ENCODE measurements at regions not wholly inside any gene's neighbourhood (a gene's known extent, or its start where the extent isn't known, plus 50 kb on each side); places are given as distances from the start of the nearest gene placed in this dataset.
"Not testable (repeated sequence)": the region's sequence is repeated elsewhere in the genome, so short reads cannot be mapped to it uniquely, and the experiment has no call there.

- Mint-ChIP-seq H3K4me3 (ENCODE audit: unreplicated experiment) (no peak overlapping the region), H3K9me3 (ENCODE audit: unreplicated experiment) (peaks cover 12% of the 10 kb centered on the region)
- no peak for DNase-seq (ENCODE audit: extremely low spot score, unreplicated experiment)
Observed at GRCh38 chr14:105665247-105665950, 139.0 kb downstream of the TMEM121 start.

GRCh38 chr14:105665951-105666277, 139.5 kb downstream of the TMEM121 start:
- H3K27ac Mint-ChIP-seq (ENCODE audit: unreplicated experiment), result no peak overlapping the region
- H3K36me3 Mint-ChIP-seq (ENCODE audit: unreplicated experiment), result no peaks in the 10 kb centered on the region
- no peak for DNase-seq (ENCODE audit: extremely low spot score, unreplicated experiment)
- H3K27me3 Mint-ChIP-seq (ENCODE audit: unreplicated experiment), result no peaks in the 10 kb centered on the region
- H3K9me3 Mint-ChIP-seq (ENCODE audit: unreplicated experiment), result peaks cover 6% of the 10 kb centered on the region
- TF ChIP-seq CTCF (IDR thresholded peaks at IDR 0.05), result no peak
- no peak overlapping the region for H3K4me3 Mint-ChIP-seq (ENCODE audit: unreplicated experiment)
- no peaks in the 10 kb centered on the region for H3K4me1 Mint-ChIP-seq (ENCODE audit: unreplicated experiment)

More at GRCh38 chr14:105665247-105665950, 139.0 kb downstream of the TMEM121 start:
- TF ChIP-seq CTCF (IDR thresholded peaks at IDR 0.05), result no peak
- no peaks in the 10 kb centered on the region for H3K36me3 Mint-ChIP-seq (ENCODE audit: unreplicated experiment)
- H3K27ac Mint-ChIP-seq (ENCODE audit: unreplicated experiment), result no peak overlapping the region
- H3K4me1 Mint-ChIP-seq (ENCODE audit: unreplicated experiment), result no peaks in the 10 kb centered on the region
- H3K27me3 Mint-ChIP-seq (ENCODE audit: unreplicated experiment), result no peaks in the 10 kb centered on the region

- no peak for DNase-seq (ENCODE audit: extremely low spot score, unreplicated experiment)
- no peak overlapping the region for H3K27ac Mint-ChIP-seq (ENCODE audit: unreplicated experiment)
- peaks cover 5% of the 10 kb centered on the region for H3K9me3 Mint-ChIP-seq (ENCODE audit: unreplicated experiment)
- no peaks in the 10 kb centered on the region for H3K36me3 Mint-ChIP-seq (ENCODE audit: unreplicated experiment)
- H3K27me3 Mint-ChIP-seq (ENCODE audit: unreplicated experiment), result no peaks in the 10 kb centered on the region
- no peak overlapping the region for H3K4me3 Mint-ChIP-seq (ENCODE audit: unreplicated experiment)
- TF ChIP-seq CTCF (IDR thresholded peaks at IDR 0.05), result no peak
- H3K4me1 Mint-ChIP-seq (ENCODE audit: unreplicated experiment), result no peaks in the 10 kb centered on the region
Observed at GRCh38 chr14:105666420-105666819, 140.0 kb downstream of the TMEM121 start.

GRCh38 chr14:105666991-105667662, 140.7 kb downstream of the TMEM121 start:
- not testable (repeated sequence) for H3K27ac Mint-ChIP-seq (ENCODE audit: unreplicated experiment); H3K36me3 Mint-ChIP-seq (ENCODE audit: unreplicated experiment); DNase-seq (ENCODE audit: extremely low spot score, unreplicated experiment); H3K4me1 Mint-ChIP-seq (ENCODE audit: unreplicated experiment); H3K9me3 Mint-ChIP-seq (ENCODE audit: unreplicated experiment); H3K4me3 Mint-ChIP-seq (ENCODE audit: unreplicated experiment); H3K27me3 Mint-ChIP-seq (ENCODE audit: unreplicated experiment)

GRCh38 chr14:105667663-105668020, 141.3 kb downstream of the TMEM121 start:
- H3K4me1 Mint-ChIP-seq (ENCODE audit: unreplicated experiment); H3K9me3 Mint-ChIP-seq (ENCODE audit: unreplicated experiment); H3K36me3 Mint-ChIP-seq (ENCODE audit: unreplicated experiment); H3K27me3 Mint-ChIP-seq (ENCODE audit: unreplicated experiment); H3K27ac Mint-ChIP-seq (ENCODE audit: unreplicated experiment); H3K4me3 Mint-ChIP-seq (ENCODE audit: unreplicated experiment); DNase-seq (ENCODE audit: extremely low spot score, unreplicated experiment): not testable (repeated sequence)

GRCh38 chr14:105668021-105668420, 141.6 kb downstream of the TMEM121 start:
- H3K4me1 Mint-ChIP-seq (ENCODE audit: unreplicated experiment); H3K4me3 Mint-ChIP-seq (ENCODE audit: unreplicated experiment); H3K36me3 Mint-ChIP-seq (ENCODE audit: unreplicated experiment); H3K27me3 Mint-ChIP-seq (ENCODE audit: unreplicated experiment); H3K27ac Mint-ChIP-seq (ENCODE audit: unreplicated experiment); H3K9me3 Mint-ChIP-seq (ENCODE audit: unreplicated experiment); DNase-seq (ENCODE audit: extremely low spot score, unreplicated experiment): not testable (repeated sequence)

GRCh38 chr14:105668471-105669230, 142.3 kb downstream of the TMEM121 start:
- H3K9me3 Mint-ChIP-seq (ENCODE audit: unreplicated experiment); H3K4me3 Mint-ChIP-seq (ENCODE audit: unreplicated experiment); H3K27ac Mint-ChIP-seq (ENCODE audit: unreplicated experiment); H3K27me3 Mint-ChIP-seq (ENCODE audit: unreplicated experiment); DNase-seq (ENCODE audit: extremely low spot score, unreplicated experiment); H3K4me1 Mint-ChIP-seq (ENCODE audit: unreplicated experiment); H3K36me3 Mint-ChIP-seq (ENCODE audit: unreplicated experiment): not testable (repeated sequence)

- DNase-seq (ENCODE audit: extremely low spot score, unreplicated experiment); H3K36me3 Mint-ChIP-seq (ENCODE audit: unreplicated experiment); H3K27ac Mint-ChIP-seq (ENCODE audit: unreplicated experiment); H3K27me3 Mint-ChIP-seq (ENCODE audit: unreplicated experiment); H3K9me3 Mint-ChIP-seq (ENCODE audit: unreplicated experiment); H3K4me1 Mint-ChIP-seq (ENCODE audit: unreplicated experiment); H3K4me3 Mint-ChIP-seq (ENCODE audit: unreplicated experiment): not testable (repeated sequence)
Observed at GRCh38 chr14:105669231-105669610, 142.8 kb downstream of the TMEM121 start.

- not testable (repeated sequence) for H3K4me1 Mint-ChIP-seq (ENCODE audit: unreplicated experiment); H3K36me3 Mint-ChIP-seq (ENCODE audit: unreplicated experiment); H3K9me3 Mint-ChIP-seq (ENCODE audit: unreplicated experiment); H3K4me3 Mint-ChIP-seq (ENCODE audit: unreplicated experiment); H3K27ac Mint-ChIP-seq (ENCODE audit: unreplicated experiment); H3K27me3 Mint-ChIP-seq (ENCODE audit: unreplicated experiment); DNase-seq (ENCODE audit: extremely low spot score, unreplicated experiment)
Observed at GRCh38 chr14:105669646-105670045, 143.3 kb downstream of the TMEM121 start.

All from osteocyte (in vitro differentiated cells).